ENCODE measurements at regions not wholly inside any gene's neighbourhood (a gene's known extent, or its start where the extent isn't known, plus 50 kb on each side); places are given as distances from the start of the nearest gene placed in this dataset.

- no peak for DNase-seq (ENCODE audit: low read depth in 1 of 2, low spot score in 1 of 2)
Measured at GRCh38 chr11:128367573-128367972, 219.8 kb downstream of the ETS1 start.

- DNase-seq (ENCODE audit: low read depth in 1 of 2, low spot score in 1 of 2) = no peak
Measured at GRCh38 chr11:128365044-128365443, 222.3 kb downstream of the ETS1 start.

DNA sequence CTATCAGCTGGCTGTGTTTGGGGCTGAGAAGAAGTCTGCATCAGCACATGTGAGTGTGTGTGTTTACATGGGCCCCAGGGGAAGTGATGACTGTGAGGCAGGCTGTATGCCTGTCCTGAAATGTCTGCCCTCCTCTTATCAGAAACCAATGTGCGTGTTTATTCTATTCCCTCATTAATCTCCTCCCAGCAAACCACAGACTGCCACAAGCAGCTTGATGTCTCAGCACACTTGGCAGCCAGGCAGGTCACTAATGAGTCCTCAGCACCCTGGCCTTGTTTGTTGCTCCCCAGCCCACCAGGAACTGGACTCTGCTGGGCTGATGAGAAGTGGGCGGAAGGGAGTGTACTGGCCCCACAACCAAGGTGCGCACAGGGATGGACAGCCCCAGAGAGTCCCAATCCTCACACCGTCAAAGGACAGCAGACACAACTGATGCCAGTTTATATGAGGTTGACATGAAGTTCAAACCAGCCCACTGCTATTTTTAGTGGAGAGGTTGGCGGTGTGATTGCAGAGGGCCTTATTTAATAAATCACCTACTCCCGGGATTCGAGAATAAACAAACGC, 225.8 kb downstream of the ETS1 start:
- DNase-seq (ENCODE audit: low read depth in 1 of 2, low spot score in 1 of 2) = no peak

DNA sequence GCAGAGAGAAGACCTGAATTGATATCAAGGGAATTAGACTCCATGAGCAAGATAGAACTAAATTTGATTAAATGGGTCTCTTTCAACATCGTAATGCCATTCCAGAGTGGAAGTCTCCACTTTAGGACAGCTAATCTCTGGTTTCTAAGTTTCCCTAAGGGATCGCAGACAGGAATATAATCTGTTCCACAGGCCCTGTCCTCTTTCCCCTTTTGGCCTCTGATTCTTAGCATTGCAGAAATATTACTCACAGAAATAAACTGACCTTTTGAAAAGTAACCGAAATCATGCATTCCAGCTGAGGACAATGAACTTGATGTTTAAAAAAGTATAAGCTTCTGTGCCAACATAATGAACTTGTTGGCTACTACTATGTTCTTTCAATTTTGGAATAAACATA, 227.8 kb downstream of the ETS1 start:
- DNase-seq (ENCODE audit: low read depth in 1 of 2, low spot score in 1 of 2) = no peak

DNA sequence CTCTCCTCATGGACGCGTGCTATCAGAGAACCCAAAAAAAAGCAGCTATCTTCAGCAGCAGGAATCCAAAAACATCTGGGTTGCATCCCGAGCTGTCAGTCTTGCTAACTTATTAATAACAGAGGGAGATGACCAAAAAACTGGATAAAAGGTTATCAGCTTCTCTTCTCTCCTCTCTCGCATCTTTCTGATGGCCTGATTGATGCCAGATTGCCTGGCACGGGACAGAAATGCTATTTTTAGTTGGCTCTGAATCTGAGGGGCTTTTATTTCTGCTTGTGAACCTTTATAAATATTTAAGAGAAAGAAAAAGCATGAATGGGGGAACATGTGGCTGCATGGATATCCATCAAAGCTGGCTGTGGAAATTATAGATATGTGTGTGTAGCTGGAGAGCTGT, 230.3 kb downstream of the ETS1 start:
- DNase-seq (ENCODE audit: low read depth in 1 of 2, low spot score in 1 of 2) = no peak

GRCh38 chr11:128355558-128355957, 231.8 kb downstream of the ETS1 start:
- DNase-seq (ENCODE audit: low read depth in 1 of 2, low spot score in 1 of 2) = no peak

DNA sequence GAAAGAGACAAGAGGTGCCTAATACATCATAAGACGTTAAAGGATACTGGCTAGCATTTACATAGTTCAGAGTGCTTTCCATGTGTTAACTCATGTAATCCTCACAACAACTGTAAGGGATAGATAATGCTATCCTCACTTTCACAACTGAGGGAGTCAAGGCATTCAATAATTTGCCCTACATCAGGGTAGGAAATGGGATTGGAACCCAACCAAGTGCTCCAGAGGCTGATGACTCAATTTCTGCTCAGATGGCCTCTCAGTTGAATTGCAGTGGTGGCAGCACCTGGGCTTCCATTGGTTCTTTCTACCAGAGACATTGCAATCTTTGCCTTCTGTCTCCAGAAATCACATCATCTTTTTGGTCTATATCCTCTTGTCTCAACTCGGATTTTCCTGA, 232.9 kb downstream of the ETS1 start:
- no peak for DNase-seq (ENCODE audit: low read depth in 1 of 2, low spot score in 1 of 2)

DNA sequence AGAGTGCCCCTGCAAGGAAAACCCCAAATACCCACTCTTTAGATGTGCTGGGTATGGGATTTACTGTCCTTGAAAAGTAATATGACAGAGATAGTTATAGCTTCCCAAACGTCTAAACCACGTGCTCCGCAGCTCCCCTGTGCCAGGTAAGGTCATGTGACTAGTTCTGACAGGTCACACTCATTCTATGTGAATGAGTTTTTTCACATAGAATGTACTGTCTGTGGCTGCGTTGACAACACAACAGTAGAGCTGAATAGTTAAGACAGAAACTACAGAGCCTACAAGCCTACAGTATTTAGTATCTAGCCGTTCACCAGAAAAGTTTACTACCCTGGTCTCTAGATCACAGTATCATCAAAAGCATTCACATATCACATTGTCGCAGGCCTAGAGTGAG, 236.2 kb downstream of the ETS1 start:
- no peak for DNase-seq (ENCODE audit: low read depth in 1 of 2, low spot score in 1 of 2)

DNA sequence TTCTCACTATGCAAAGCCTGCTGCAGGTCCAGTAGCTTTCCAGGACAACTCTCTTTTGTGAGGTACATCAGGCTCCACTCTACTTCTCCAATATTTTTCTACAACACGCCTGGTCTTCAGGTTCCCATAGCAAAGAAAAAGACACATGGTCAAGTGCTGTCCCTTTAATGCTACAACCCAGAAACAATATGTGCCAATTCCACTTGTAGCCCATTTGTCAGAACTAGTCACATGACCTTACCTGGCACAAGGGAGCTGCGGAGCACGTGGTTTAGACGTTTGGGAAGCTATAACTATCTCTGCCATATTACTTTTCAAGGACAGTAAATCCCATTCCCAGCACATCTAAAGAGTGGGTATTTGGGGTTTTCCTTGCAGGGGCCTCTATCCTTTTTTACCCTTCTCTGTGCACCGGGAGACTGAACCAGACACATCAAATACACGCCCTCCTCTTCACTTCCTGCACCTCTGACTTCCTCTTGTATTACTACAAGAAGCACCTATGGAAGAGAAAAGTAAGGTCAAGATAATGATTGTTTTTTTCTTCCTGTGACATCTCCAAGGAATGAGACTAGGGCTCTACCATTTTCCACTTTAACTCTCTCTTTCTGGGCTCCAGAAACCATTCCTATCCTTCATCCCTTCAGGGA, 237.6 kb downstream of the ETS1 start:
- DNase-seq (ENCODE audit: low read depth in 1 of 2, low spot score in 1 of 2) = no peak

DNA sequence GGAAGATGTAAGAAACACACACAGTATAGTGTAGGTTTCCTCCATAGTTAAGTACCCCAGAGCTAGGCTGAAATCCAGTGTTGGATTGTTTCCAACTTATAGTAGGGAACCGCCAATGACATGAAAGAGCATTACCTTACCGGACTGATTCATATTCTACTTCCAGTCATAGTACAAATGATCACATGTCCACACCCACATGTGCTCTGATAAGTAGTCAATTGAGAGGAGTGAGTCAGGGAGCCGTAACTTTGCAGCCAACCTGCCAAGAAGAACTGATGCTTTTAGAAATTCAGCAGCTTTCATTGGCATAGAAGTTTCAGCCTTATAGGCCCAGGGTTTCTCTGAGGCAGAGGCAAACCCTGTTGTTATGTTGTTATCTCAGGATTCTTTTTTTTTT, 240.6 kb downstream of the ETS1 start:
- no peak for DNase-seq (ENCODE audit: low read depth in 1 of 2, low spot score in 1 of 2)

GRCh38 chr11:128345316-128345715, 242.0 kb downstream of the ETS1 start:
- DNase-seq (ENCODE audit: low read depth in 1 of 2, low spot score in 1 of 2) = no peak

- DNase-seq (ENCODE audit: low read depth in 1 of 2, low spot score in 1 of 2) = no peak
Measured at GRCh38 chr11:128343870-128344269, 243.5 kb downstream of the ETS1 start.

GRCh38 chr11:128343135-128343514, 244.2 kb downstream of the ETS1 start:
- DNase-seq (ENCODE audit: low read depth in 1 of 2, low spot score in 1 of 2) = no peak

DNA sequence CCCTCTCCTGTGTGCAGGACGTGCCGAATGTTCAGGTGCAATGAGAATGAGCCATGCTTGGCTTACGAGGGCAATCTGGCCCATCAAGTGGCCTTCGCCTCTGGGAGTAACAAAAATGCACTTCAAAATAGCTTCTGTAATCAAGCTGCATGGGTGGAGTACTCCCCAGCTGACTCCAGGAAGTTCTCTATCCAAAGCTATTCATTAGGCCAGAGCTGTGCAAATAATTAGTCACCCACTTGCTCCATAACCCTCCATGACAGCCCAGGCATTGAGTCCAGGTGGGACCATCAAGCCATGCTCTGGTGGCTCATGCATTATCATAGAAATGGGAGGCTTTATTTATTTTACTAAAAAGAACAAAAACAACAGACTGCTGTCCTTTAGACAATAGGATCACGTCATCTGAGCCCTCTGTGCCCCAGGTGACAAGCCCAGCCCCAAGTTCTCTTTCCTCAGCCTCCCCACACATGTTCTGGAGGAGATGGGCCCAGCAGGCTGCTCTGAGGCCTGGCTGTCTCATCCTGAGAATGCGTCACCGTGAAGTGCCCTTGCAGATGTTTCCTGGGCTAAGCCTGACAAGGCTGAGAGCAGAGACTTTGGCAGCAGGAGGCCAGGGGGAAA, 244.7 kb downstream of the ETS1 start:
- no peak for DNase-seq (ENCODE audit: low read depth in 1 of 2, low spot score in 1 of 2)

DNA sequence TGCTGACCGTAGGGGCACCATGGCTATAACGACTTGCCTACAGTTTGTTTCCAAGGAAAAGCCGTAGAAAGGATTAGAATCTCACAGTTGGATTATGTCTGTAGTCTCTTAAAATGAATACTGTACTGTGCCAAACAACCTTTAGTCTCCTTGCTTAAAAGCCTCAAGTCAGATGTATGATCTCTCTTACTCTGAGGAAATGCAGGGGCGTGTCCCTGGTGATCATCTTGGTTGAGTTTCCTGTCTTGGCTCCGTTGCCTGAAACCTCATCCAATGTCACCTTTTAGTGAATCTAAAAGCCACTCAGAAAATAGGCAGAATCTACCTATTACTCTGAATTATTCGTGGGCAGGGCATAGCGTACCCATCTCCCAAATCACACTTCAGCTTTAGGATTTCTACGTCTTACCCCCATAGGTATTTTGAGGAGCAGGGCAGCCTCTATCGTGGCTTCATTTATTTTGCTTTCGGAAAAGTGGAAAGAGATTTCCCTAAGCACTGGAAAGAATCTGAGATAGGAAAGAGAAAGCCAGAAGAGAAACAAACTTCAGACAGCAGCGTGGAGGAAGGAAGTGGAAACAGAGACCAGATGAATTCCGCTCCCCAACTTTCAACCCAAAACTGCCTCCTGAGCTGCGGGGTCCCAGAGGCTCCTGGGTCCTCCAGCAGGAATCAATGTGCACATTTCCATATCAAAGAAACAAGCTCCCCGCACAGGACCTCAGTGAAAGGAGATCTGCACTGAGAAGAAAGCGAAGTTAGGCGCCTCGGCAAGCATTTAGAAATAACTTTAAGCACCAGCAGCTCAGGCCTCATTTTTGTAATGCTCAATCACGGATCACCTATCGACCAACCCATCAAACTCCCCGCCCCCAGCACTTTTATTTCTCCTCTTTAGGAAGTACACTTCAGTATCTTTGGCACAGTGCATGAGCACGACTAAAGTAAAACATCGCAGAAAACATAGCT, 245.8 kb downstream of the ETS1 start:
- DNase-seq (ENCODE audit: low read depth in 1 of 2, low spot score in 1 of 2) = no peak

- DNase-seq (ENCODE audit: low read depth in 1 of 2, low spot score in 1 of 2) = no peak
Measured at GRCh38 chr11:128339792-128340191, 247.6 kb downstream of the ETS1 start.

DNA sequence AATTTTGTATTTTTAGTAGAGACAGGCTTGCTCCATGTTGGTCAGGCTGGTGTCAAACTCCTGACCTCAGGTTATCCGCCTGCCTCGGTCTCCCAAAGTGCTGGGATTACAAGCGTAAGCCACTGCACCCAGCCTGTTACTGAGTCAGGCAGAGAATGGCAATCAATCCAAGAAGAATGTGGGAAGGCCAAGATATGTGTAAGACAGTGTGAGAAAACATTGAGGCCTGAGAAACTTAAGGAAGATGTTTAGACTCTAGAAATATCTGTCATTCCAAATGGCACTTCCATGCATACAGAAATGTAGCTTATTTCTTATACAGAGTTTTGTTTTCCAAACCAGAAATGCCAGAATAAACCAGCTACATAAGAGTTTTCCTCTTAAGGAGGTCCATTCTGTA, 248.5 kb downstream of the ETS1 start:
- DNase-seq (ENCODE audit: low read depth in 1 of 2, low spot score in 1 of 2) = no peak

DNA sequence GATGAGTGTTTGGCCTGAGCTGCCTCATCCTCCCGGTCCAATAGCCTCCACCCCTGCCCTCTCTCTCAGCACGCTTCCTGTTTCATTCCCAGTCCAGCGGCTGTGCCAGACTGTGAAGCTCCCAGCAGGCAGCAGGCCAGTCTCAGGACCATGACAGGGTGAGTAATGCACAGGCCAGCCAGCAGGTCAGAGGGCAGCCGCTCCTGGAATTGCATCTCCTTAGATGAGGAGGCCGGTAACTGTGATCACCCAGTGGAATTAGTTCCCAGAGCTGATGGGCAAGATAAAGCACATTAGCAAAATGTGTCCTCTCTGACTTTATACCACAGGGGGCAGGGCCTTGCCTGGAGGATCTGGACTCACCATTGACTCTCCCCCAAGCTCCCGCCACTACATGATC, 251.2 kb downstream of the ETS1 start:
- no peak for DNase-seq (ENCODE audit: low read depth in 1 of 2, low spot score in 1 of 2)

DNA sequence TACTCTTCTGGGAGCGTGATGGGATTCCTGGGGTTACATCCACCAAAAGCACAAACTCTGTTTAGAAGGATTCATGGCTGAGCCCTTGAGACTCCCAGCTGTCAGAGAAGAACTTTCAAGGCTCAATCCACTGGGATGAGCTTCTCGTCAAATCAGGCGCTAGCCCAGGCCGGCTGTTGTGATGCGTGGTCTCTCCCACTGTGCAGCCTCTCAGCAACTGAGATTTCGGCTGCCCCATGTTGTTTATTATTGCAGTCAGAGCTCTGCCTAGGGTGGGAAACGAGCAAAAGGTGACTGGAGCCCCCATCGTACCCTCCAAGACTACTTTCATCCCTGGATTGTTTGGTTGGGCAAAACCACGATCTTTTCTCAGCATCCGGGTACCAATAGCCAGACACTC, 251.6 kb downstream of the ETS1 start:
- no peak for DNase-seq (ENCODE audit: low read depth in 1 of 2, low spot score in 1 of 2)

DNA sequence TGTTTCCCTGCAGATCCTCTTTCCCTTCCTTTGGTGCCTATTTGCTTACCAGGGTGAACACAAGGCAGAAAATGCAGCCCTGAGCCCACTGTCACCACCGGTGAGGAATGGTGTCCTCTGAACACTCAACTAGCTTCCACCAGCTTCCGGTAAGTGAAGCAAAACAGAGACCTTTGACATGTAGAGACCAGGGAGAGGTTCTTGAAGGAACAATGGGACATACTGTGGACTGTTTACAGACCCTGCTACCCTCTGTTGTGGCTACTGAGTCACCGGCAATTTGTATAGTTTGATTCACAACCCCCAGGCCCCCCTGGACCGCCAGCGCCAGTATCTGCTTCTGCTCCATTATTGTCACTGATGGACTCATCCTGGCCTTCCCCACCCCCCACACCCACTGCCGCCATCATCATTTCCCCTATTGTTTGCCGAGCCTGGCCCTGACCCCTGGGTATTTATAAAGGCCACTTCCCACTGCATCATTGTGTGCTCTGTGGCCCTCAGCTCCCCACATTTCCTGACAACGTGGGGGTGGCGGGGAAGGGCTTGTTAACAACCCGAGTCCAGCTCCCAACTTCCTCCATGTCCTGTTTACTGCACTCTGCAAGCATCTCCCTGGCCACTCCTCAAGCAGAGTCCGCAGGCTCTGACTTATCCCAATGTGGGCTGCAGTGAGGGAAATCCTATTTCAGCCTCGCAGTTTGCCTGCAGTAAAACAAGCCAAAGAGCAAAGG, 252.9 kb downstream of the ETS1 start:
- DNase-seq (ENCODE audit: low read depth in 1 of 2, low spot score in 1 of 2) = no peak

GRCh38 chr11:128331317-128331716, 256.0 kb downstream of the ETS1 start:
- no peak for DNase-seq (ENCODE audit: low read depth in 1 of 2, low spot score in 1 of 2)

Data from stimulated activated CD4-positive, alpha-beta T cell treated with anti-CD3 and anti-CD28 coated beads, Interleukin-15, amount 100 ng/mL, for 1 hour (primary cell).